CD4-positive, alpha-beta memory T cell (primary cell): ENCODE measurements at regions not wholly inside any gene's neighbourhood (a gene's known extent, or its start where the extent isn't known, plus 50 kb on each side); places are given as distances from the start of the nearest gene placed in this dataset.
"Not testable (repeated sequence)": the region's sequence is repeated elsewhere in the genome, so short reads cannot be mapped to it uniquely, and the experiment has no call there.

Source experiments
- CTCF ChIA-PET: fragments of 350-600 bp; sonication (Branson Sonifier 250); formaldehyde crosslinking; loops from one replicate; lab custom pipeline; 2021; ENCODE audit warnings: inconsistent platforms; ENCODE audit not compliant: partially characterized antibody; lab: Charles Lee
- POLR2A ChIA-PET: fragments of 350-600 bp; sonication (Branson Sonifier 250); formaldehyde crosslinking; loops from one replicate; lab custom pipeline; 2021; ENCODE audit not compliant: partially characterized antibody; lab: Charles Lee
- DNase-seq, 5 donors: peaks; one replicate each; pipeline versions ENCODE4 v3.0.0 to v3.0.0-alpha.2; 2020 to 2022; ENCODE audit warnings: mixed read lengths in 1 of 5
- H3K27ac ChIP-seq: one replicate; pipeline ENCODE4 v1.7.0; 2013; ENCODE audit warnings: low read depth, low read length
- H3K27me3 ChIP-seq: 2 replicates; pipeline ENCODE4 v1.7.0; 2013; ENCODE audit warnings: mild to moderate bottlenecking, low read length, moderate library complexity; ENCODE audit not compliant: insufficient read depth
- H3K36me3 ChIP-seq: 2 replicates; pipeline ENCODE4 v1.7.0; 2013; ENCODE audit warnings: mild to moderate bottlenecking, low read length, moderate library complexity; ENCODE audit not compliant: insufficient read depth
- H3K4me1 ChIP-seq: 2 replicates; pipeline ENCODE4 v1.7.0; 2013; ENCODE audit warnings: mild to moderate bottlenecking, low read length, moderate library complexity; ENCODE audit not compliant: insufficient read depth
- H3K4me3 ChIP-seq, 2 donors: one replicate each; pipeline ENCODE4 v1.7.0; 2013; ENCODE audit warnings: low read length in 2 of 2, mild to moderate bottlenecking in 1 of 2
- H3K9me3 ChIP-seq, 2 donors: one replicate each; pipeline ENCODE4 v1.7.0; 2013; ENCODE audit warnings: low read length in 2 of 2, control low read depth in 1 of 2; ENCODE audit not compliant: control insufficient read depth in 1 of 2
- H3K27ac Mint-ChIP-seq, 7 donors: one replicate each; pipeline ENCODE4 v1.8.0; 2020 to 2021; ENCODE audit warnings: mixed read lengths in 7 of 7, mild to moderate bottlenecking in 6 of 7, inconsistent platforms in 3 of 7, moderate library complexity in 3 of 7
- H3K27me3 Mint-ChIP-seq, 2 donors: one replicate each; pipeline ENCODE4 v1.8.0; 2020 to 2021; ENCODE audit warnings: mixed read lengths in 2 of 2
- H3K36me3 Mint-ChIP-seq, 2 donors: one replicate each; pipeline ENCODE4 v1.8.0; 2020 to 2021; ENCODE audit warnings: mixed read lengths in 2 of 2, inconsistent platforms in 1 of 2, mild to moderate bottlenecking in 1 of 2
- H3K4me1 Mint-ChIP-seq, 4 donors: one replicate each; pipeline ENCODE4 v1.8.0; 2020 to 2021; ENCODE audit warnings: mixed read lengths in 4 of 4, mild to moderate bottlenecking in 1 of 4
- H3K4me3 Mint-ChIP-seq, 8 donors: one replicate each; pipeline ENCODE4 v1.8.0; 2020 to 2021; ENCODE audit warnings: mixed read lengths in 8 of 8, mild to moderate bottlenecking in 7 of 8, moderate library complexity in 6 of 8, inconsistent platforms in 3 of 8
- H3K9me3 Mint-ChIP-seq, 8 donors: one replicate each; pipeline ENCODE4 v1.8.0; 2020 to 2021; ENCODE audit warnings: mixed read lengths in 8 of 8, mild to moderate bottlenecking in 5 of 8, inconsistent platforms in 3 of 8, moderate library complexity in 1 of 8
- intact Hi-C: fragments of 100-400 bp; cut with micrococcal nuclease; formaldehyde crosslinking; loops from one replicate; pipeline ENCODE4 v1.15.1; 2023

GRCh38 chr11:130566360-130566759 lies 117.9 kb downstream of the ADAMTS15 start:
- CTCF ChIA-PET, result not testable (repeated sequence)

GRCh38 chr11:130571519-130571918 lies 123.1 kb downstream of the ADAMTS15 start:
- H3K27ac Mint-ChIP-seq, result no peak overlapping the region
- no peaks in the 10 kb centered on the region for H3K4me1 Mint-ChIP-seq
- no peaks in the 10 kb centered on the region for H3K36me3 ChIP-seq
- H3K9me3 Mint-ChIP-seq, result no peaks in the 10 kb centered on the region
- H3K27me3 Mint-ChIP-seq, result peaks cover 0 to 4% of the 10 kb centered on the region in 2 donors
- no peaks in the 10 kb centered on the region for H3K4me1 ChIP-seq
- no peaks in the 10 kb centered on the region for H3K36me3 Mint-ChIP-seq
- no peak for DNase-seq
- H3K27me3 ChIP-seq, result no peaks in the 10 kb centered on the region
- H3K4me3 Mint-ChIP-seq, result no peak overlapping the region
- CTCF ChIA-PET, result no interaction called here
- intact Hi-C loops, result no loop called here
- POLR2A ChIA-PET, result no interaction called here
- H3K27ac ChIP-seq, result no peak overlapping the region
- no peak overlapping the region for H3K4me3 ChIP-seq
- no peaks in the 10 kb centered on the region for H3K9me3 ChIP-seq

More at GRCh38 chr11:130566360-130566759, 117.9 kb downstream of the ADAMTS15 start:
- H3K27me3 ChIP-seq, H3K36me3 ChIP-seq, H3K27ac Mint-ChIP-seq, H3K27me3 Mint-ChIP-seq, H3K4me3 ChIP-seq, H3K4me1 Mint-ChIP-seq, intact Hi-C loops, H3K4me3 Mint-ChIP-seq, H3K9me3 Mint-ChIP-seq, H3K36me3 Mint-ChIP-seq, H3K9me3 ChIP-seq, H3K27ac ChIP-seq, DNase-seq, H3K4me1 ChIP-seq, POLR2A ChIA-PET: not testable (repeated sequence)

- H3K9me3 Mint-ChIP-seq, result no peaks in the 10 kb centered on the region
- CTCF ChIA-PET, result no interaction called here
- peaks cover 0 to 4% of the 10 kb centered on the region in 2 donors for H3K27me3 Mint-ChIP-seq
These were observed 123.6 kb downstream of the ADAMTS15 start for GRCh38 chr11:130571947-130572584.

GRCh38 chr11:130573767-130574166 lies 125.3 kb downstream of the ADAMTS15 start:
- Histone ChIP-seq H3K4me3 (no peak overlapping the region), H3K4me1 (no peaks in the 10 kb centered on the region), H3K36me3 (no peaks in the 10 kb centered on the region), H3K27me3 (no peaks in the 10 kb centered on the region), H3K27ac (no peak overlapping the region), H3K9me3 (no peaks in the 10 kb centered on the region)
- DNase-seq, result no peak
- intact Hi-C loops, result no loop called here
- Mint-ChIP-seq H3K36me3 (no peaks in the 10 kb centered on the region), H3K9me3 (no peaks in the 10 kb centered on the region), H3K4me1 (no peaks in the 10 kb centered on the region), H3K4me3 (no peak overlapping the region), H3K27me3 (peaks cover 0 to 4% of the 10 kb centered on the region in 2 donors), H3K27ac (no peak overlapping the region)
- POLR2A ChIA-PET, result no interaction called here
- CTCF ChIA-PET, result no interaction called here

More at GRCh38 chr11:130571947-130572584, 123.6 kb downstream of the ADAMTS15 start:
- POLR2A ChIA-PET, result no interaction called here
- Mint-ChIP-seq H3K4me3 (no peak overlapping the region), H3K27ac (no peak overlapping the region), H3K4me1 (no peaks in the 10 kb centered on the region), H3K36me3 (no peaks in the 10 kb centered on the region)
- H3K9me3 ChIP-seq, result no peaks in the 10 kb centered on the region
- H3K27ac ChIP-seq, result no peak overlapping the region
- H3K36me3 ChIP-seq, result no peaks in the 10 kb centered on the region
- no peaks in the 10 kb centered on the region for H3K4me1 ChIP-seq
- intact Hi-C loops, result no loop called here
- H3K27me3 ChIP-seq, result no peaks in the 10 kb centered on the region
- DNase-seq, result no peak
- H3K4me3 ChIP-seq, result no peak overlapping the region

GRCh38 chr11:130574740-130575139 lies 126.3 kb downstream of the ADAMTS15 start:
- no peaks in the 10 kb centered on the region for H3K36me3 ChIP-seq
- no peaks in the 10 kb centered on the region for H3K4me1 Mint-ChIP-seq
- ChIA-PET POLR2A (no interaction called here), CTCF (no interaction called here)
- no peaks in the 10 kb centered on the region for H3K9me3 ChIP-seq
- peaks cover 0 to 4% of the 10 kb centered on the region in 2 donors for H3K27me3 Mint-ChIP-seq
- no peak overlapping the region for H3K27ac ChIP-seq
- DNase-seq, result no peak
- H3K27me3 ChIP-seq, result no peaks in the 10 kb centered on the region
- intact Hi-C loops, result no loop called here
- no peak overlapping the region for H3K4me3 Mint-ChIP-seq
- no peak overlapping the region for H3K4me3 ChIP-seq
- H3K4me1 ChIP-seq, result no peaks in the 10 kb centered on the region
- H3K9me3 Mint-ChIP-seq, result no peaks in the 10 kb centered on the region
- H3K36me3 Mint-ChIP-seq, result no peaks in the 10 kb centered on the region
- H3K27ac Mint-ChIP-seq, result no peak overlapping the region

- no peaks in the 10 kb centered on the region for H3K4me1 Mint-ChIP-seq
- H3K4me3 Mint-ChIP-seq, result no peak overlapping the region
- Histone ChIP-seq H3K36me3 (no peaks in the 10 kb centered on the region), H3K4me3 (no peak overlapping the region), H3K27ac (no peak overlapping the region), H3K9me3 (no peaks in the 10 kb centered on the region), H3K4me1 (no peaks in the 10 kb centered on the region), H3K27me3 (no peaks in the 10 kb centered on the region)
- no peaks in the 10 kb centered on the region for H3K36me3 Mint-ChIP-seq
- CTCF ChIA-PET, result no interaction called here
- intact Hi-C loops, result no loop called here
- DNase-seq, result no peak
- H3K9me3 Mint-ChIP-seq, result no peaks in the 10 kb centered on the region
- POLR2A ChIA-PET, result no interaction called here
- no peak overlapping the region for H3K27ac Mint-ChIP-seq
- H3K27me3 Mint-ChIP-seq, result peaks cover 0 to 4% of the 10 kb centered on the region in 2 donors
These were observed 127.7 kb downstream of the ADAMTS15 start for GRCh38 chr11:130576146-130576545.

GRCh38 chr11:130578738-130579368 lies 130.4 kb downstream of the ADAMTS15 start:
- no peak overlapping the region for H3K4me3 ChIP-seq
- no peaks in the 10 kb centered on the region for H3K36me3 ChIP-seq
- Mint-ChIP-seq H3K4me1 (no peaks in the 10 kb centered on the region), H3K4me3 (no peak overlapping the region), H3K36me3 (no peaks in the 10 kb centered on the region), H3K27me3 (peaks cover 3 to 5% of the 10 kb centered on the region in 2 donors), H3K27ac (no peak overlapping the region), H3K9me3 (peaks cover 0 to 2% (median 0%) of the 10 kb centered on the region in 8 donors)
- no peaks in the 10 kb centered on the region for H3K4me1 ChIP-seq
- H3K9me3 ChIP-seq, result no peaks in the 10 kb centered on the region
- CTCF ChIA-PET, result no interaction called here
- no peaks in the 10 kb centered on the region for H3K27me3 ChIP-seq
- POLR2A ChIA-PET, result no interaction called here
- no peak for DNase-seq
- intact Hi-C loops, result no loop called here
- H3K27ac ChIP-seq, result no peak overlapping the region
